ENCODE measurements at regions not wholly inside any gene's neighbourhood (a gene's known extent, or its start where the extent isn't known, plus 50 kb on each side); places are given as distances from the start of the nearest gene placed in this dataset.

DNA sequence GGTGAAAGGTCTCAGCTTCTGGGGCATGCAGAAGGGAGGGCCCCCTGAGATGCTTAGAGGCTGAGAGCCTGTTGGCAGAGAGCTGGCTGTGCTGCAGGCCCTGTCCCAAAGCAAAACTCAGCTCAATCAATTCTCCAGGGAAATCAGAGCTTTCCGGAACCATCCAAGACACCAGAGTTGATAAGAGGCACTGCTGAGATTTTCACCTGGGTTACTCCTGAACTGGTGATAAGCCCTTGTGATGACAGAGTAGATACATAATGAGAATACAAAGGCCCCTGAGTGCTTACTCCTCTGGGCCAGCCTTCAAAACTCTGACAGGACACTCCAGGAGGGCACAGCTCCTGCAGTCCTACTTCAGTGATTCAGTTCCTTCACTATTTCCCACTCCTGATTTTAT lies 63.9 kb downstream of the ARL6IP4 start:
- no peaks in the 10 kb centered on the region for H3K27me3 ChIP-seq (ENCODE audit: insufficient read depth, low read length)
- H3K27ac ChIP-seq (ENCODE audit: low read depth, low read length): no peak overlapping the region
- peaks cover 4% of the 10 kb centered on the region for H3K36me3 Mint-ChIP-seq (ENCODE audit: low read depth, unreplicated experiment)
- no peak overlapping the region for H2AFZ ChIP-seq (ENCODE audit: low read depth, low read length)
- no peaks in the 10 kb centered on the region for H3K27me3 Mint-ChIP-seq (ENCODE audit: low read depth, unreplicated experiment)
- DNase-seq (ENCODE audit: low read depth) (no peak), FAIRE-seq (no peak)
- no peak overlapping the region for H3K4me3 ChIP-seq (ENCODE audit: insufficient read depth, low read depth, low read length)
- no peaks in the 10 kb centered on the region for H3K9me3 ChIP-seq (ENCODE audit: insufficient read depth, low read depth, low read length)
- peak overlapping the region; percentile 42 for H3K27ac Mint-ChIP-seq (ENCODE audit: unreplicated experiment)
- peaks cover 3% of the 10 kb centered on the region for H3K9me3 Mint-ChIP-seq (ENCODE audit: unreplicated experiment)
- H3K4me1 Mint-ChIP-seq (ENCODE audit: low read depth, unreplicated experiment): peaks cover 13% of the 10 kb centered on the region
- peaks cover 12% of the 10 kb centered on the region for H3K4me1 ChIP-seq (ENCODE audit: insufficient read depth, low read length)
- peak overlapping the region; percentile 26 for H3K4me2 ChIP-seq (ENCODE audit: low read length)
- H3K36me3 ChIP-seq (ENCODE audit: insufficient read depth, low read length): no peaks in the 10 kb centered on the region
- no peak overlapping the region for H3K4me3 Mint-ChIP-seq (ENCODE audit: unreplicated experiment)
- H4K20me1 ChIP-seq (ENCODE audit: insufficient read depth, low read length): peaks cover 30% of the 10 kb centered on the region
- no peak overlapping the region for H3K9ac ChIP-seq (ENCODE audit: low read length)
- H3K79me2 ChIP-seq (ENCODE audit: insufficient read depth, low read length): no peaks in the 10 kb centered on the region
- TF ChIP-seq EZH2 (IDR thresholded peaks at IDR 0.05; ENCODE audit: insufficient read depth, low read length): no peak
- TF ChIP-seq, protein P1, sequence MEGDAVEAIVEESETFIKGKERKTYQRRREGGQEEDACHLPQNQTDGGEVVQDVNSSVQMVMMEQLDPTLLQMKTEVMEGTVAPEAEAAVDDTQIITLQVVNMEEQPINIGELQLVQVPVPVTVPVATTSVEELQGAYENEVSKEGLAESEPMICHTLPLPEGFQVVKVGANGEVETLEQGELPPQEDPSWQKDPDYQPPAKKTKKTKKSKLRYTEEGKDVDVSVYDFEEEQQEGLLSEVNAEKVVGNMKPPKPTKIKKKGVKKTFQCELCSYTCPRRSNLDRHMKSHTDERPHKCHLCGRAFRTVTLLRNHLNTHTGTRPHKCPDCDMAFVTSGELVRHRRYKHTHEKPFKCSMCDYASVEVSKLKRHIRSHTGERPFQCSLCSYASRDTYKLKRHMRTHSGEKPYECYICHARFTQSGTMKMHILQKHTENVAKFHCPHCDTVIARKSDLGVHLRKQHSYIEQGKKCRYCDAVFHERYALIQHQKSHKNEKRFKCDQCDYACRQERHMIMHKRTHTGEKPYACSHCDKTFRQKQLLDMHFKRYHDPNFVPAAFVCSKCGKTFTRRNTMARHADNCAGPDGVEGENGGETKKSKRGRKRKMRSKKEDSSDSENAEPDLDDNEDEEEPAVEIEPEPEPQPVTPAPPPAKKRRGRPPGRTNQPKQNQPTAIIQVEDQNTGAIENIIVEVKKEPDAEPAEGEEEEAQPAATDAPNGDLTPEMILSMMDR (IDR thresholded peaks at IDR 0.05; ENCODE audit: insufficient read depth, low read depth, low read length): no peak

DNA sequence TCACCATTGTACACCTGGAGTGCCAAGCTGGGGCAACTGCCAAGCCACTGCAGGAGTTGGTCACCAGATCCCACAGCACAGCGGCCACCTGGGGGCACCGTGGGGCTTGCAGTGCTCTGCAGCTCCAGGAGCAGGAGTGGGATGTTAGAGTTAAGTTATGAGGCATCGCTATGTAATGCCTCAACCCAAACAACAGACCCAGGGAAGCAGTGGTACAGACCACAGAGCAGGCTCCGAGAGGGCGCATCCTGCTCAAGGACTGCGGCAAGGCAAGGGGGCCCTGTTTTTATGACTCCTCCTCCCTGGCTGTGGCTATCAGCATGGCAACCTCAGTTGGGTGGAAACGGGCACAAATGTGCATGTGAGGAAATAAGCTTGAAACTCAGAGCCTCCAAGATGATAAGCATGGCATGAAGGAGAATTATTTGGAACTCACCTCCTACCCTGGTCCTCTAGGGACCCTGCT lies 63.1 kb downstream of the ARL6IP4 start:
- Mint-ChIP-seq H3K27me3 (ENCODE audit: low read depth, unreplicated experiment) (no peaks in the 10 kb centered on the region), H3K9me3 (ENCODE audit: unreplicated experiment) (peaks cover 5% of the 10 kb centered on the region), H3K4me3 (ENCODE audit: unreplicated experiment) (no peak overlapping the region), H3K4me1 (ENCODE audit: low read depth, unreplicated experiment) (peaks cover 11% of the 10 kb centered on the region), H3K27ac (ENCODE audit: unreplicated experiment) (peak overlapping the region; percentile 26), H3K36me3 (ENCODE audit: low read depth, unreplicated experiment) (peaks cover 4% of the 10 kb centered on the region)
- no peak overlapping the region for H2AFZ ChIP-seq (ENCODE audit: low read depth, low read length)
- FAIRE-seq: peak; percentile 81
- H3K79me2 ChIP-seq (ENCODE audit: insufficient read depth, low read length): no peaks in the 10 kb centered on the region
- H3K4me1 ChIP-seq (ENCODE audit: insufficient read depth, low read length): peaks cover 12% of the 10 kb centered on the region
- H3K4me2 ChIP-seq (ENCODE audit: low read length): peak overlapping the region; percentile 26
- H3K9ac ChIP-seq (ENCODE audit: low read length): no peak overlapping the region
- DNase-seq (ENCODE audit: low read depth): peak; percentile 93
- H3K36me3 ChIP-seq (ENCODE audit: insufficient read depth, low read length): no peaks in the 10 kb centered on the region
- peak overlapping the region; percentile 7 for H3K27ac ChIP-seq (ENCODE audit: low read depth, low read length)
- no peaks in the 10 kb centered on the region for H3K27me3 ChIP-seq (ENCODE audit: insufficient read depth, low read length)
- TF ChIP-seq, protein P1 (IDR thresholded peaks at IDR 0.05; ENCODE audit: insufficient read depth, low read depth, low read length): peak; percentile 73
- no peak for TF ChIP-seq EZH2 (IDR thresholded peaks at IDR 0.05; ENCODE audit: insufficient read depth, low read length)
- no peaks in the 10 kb centered on the region for H3K9me3 ChIP-seq (ENCODE audit: insufficient read depth, low read depth, low read length)
- peaks cover 25% of the 10 kb centered on the region for H4K20me1 ChIP-seq (ENCODE audit: insufficient read depth, low read length)
- no peak overlapping the region for H3K4me3 ChIP-seq (ENCODE audit: insufficient read depth, low read depth, low read length)

DNA sequence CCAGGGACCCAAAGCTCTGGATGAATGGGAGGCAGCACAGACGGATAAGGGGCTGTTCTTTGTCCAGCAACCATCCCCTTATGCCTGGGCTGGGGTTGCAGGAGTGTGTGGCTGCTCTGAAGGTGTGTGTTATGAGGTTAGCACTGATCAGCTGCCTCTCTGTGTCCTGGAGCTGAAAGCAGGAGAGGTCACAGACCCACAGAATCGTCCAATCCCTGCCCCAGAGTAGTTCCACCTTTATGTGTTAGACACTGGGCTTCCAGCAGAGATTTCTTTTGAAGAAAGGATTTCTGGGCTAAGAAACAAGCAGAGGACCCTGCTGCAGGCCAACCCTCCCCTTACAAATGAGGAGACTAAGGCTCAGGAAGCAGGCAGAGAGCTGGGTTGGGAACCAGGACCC lies 62.4 kb downstream of the ARL6IP4 start:
- Histone ChIP-seq H4K20me1 (ENCODE audit: insufficient read depth, low read length) (peaks cover 25% of the 10 kb centered on the region), H3K79me2 (ENCODE audit: insufficient read depth, low read length) (no peaks in the 10 kb centered on the region), H3K4me2 (ENCODE audit: low read length) (no peak overlapping the region), H3K9ac (ENCODE audit: low read length) (no peak overlapping the region), H3K27me3 (ENCODE audit: insufficient read depth, low read length) (no peaks in the 10 kb centered on the region), H3K4me3 (ENCODE audit: insufficient read depth, low read depth, low read length) (no peak overlapping the region), H3K9me3 (ENCODE audit: insufficient read depth, low read depth, low read length) (no peaks in the 10 kb centered on the region), H3K4me1 (ENCODE audit: insufficient read depth, low read length) (peaks cover 12% of the 10 kb centered on the region), H3K36me3 (ENCODE audit: insufficient read depth, low read length) (no peaks in the 10 kb centered on the region), H3K27ac (ENCODE audit: low read depth, low read length) (no peak overlapping the region), H2AFZ (ENCODE audit: low read depth, low read length) (no peak overlapping the region)
- H3K4me1 Mint-ChIP-seq (ENCODE audit: low read depth, unreplicated experiment): peaks cover 8% of the 10 kb centered on the region
- no peak for TF ChIP-seq EZH2 (IDR thresholded peaks at IDR 0.05; ENCODE audit: insufficient read depth, low read length)
- TF ChIP-seq, protein P1 (IDR thresholded peaks at IDR 0.05; ENCODE audit: insufficient read depth, low read depth, low read length): no peak
- no peak overlapping the region for H3K27ac Mint-ChIP-seq (ENCODE audit: unreplicated experiment)
- DNase-seq (ENCODE audit: low read depth) (no peak), FAIRE-seq (no peak)
- H3K9me3 Mint-ChIP-seq (ENCODE audit: unreplicated experiment): peaks cover 5% of the 10 kb centered on the region
- peaks cover 4% of the 10 kb centered on the region for H3K36me3 Mint-ChIP-seq (ENCODE audit: low read depth, unreplicated experiment)
- no peak overlapping the region for H3K4me3 Mint-ChIP-seq (ENCODE audit: unreplicated experiment)
- no peaks in the 10 kb centered on the region for H3K27me3 Mint-ChIP-seq (ENCODE audit: low read depth, unreplicated experiment)

Data from astrocyte (in vitro differentiated cells and primary cell).